ENCODE measurements at regions not wholly inside any gene's neighbourhood (a gene's known extent, or its start where the extent isn't known, plus 50 kb on each side); places are given as distances from the start of the nearest gene placed in this dataset.

DNA sequence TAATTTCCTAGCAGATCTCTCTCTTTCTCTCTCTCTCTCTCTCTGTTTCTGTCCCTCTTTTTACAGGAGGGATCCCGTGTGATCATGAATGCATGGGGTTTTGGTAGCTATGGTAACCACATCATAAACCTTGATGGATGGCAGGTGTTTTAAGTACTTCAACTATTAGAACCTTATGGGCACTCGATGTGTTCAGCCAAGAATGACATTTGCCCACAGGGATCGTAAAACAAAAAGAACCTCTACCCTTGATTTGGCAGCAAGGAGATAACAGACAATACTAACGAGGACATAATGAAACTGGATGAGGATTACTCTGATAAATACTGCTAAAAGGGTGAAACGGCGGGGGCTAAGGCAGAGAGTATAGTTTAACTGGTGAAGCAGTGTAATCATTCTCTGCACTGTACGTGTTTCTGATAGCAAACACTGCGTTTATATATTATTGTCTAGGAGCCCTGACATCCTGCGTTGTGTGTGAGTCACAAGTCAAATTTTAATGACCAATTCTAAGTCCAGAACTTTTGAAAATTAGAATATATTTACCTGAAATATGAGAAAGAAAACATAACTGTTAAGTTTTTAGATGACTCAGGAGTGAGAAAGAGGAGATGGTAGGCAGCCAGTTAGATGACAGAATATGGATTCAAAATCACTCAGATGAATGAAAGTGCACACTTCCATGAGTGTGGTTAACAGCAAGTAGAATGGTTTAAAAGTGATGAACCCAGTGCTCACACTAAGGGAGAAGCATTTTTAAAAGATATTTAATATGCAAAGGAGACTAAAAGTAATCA lies 80.3 kb downstream of the OTOL1 start:
- TF ChIP-seq, protein P1, sequence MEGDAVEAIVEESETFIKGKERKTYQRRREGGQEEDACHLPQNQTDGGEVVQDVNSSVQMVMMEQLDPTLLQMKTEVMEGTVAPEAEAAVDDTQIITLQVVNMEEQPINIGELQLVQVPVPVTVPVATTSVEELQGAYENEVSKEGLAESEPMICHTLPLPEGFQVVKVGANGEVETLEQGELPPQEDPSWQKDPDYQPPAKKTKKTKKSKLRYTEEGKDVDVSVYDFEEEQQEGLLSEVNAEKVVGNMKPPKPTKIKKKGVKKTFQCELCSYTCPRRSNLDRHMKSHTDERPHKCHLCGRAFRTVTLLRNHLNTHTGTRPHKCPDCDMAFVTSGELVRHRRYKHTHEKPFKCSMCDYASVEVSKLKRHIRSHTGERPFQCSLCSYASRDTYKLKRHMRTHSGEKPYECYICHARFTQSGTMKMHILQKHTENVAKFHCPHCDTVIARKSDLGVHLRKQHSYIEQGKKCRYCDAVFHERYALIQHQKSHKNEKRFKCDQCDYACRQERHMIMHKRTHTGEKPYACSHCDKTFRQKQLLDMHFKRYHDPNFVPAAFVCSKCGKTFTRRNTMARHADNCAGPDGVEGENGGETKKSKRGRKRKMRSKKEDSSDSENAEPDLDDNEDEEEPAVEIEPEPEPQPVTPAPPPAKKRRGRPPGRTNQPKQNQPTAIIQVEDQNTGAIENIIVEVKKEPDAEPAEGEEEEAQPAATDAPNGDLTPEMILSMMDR (IDR thresholded peaks at IDR 0.05), result no peak
- no peak for TF ChIP-seq POLR2A (IDR thresholded peaks at IDR 0.05)

Measured in upper lobe of left lung (tissue), 4 donors.